ENCODE measurements at regions not wholly inside any gene's neighbourhood (a gene's known extent, or its start where the extent isn't known, plus 50 kb on each side); places are given as distances from the start of the nearest gene placed in this dataset.
"Not testable (repeated sequence)": the region's sequence is repeated elsewhere in the genome, so short reads cannot be mapped to it uniquely, and the experiment has no call there.

DNA sequence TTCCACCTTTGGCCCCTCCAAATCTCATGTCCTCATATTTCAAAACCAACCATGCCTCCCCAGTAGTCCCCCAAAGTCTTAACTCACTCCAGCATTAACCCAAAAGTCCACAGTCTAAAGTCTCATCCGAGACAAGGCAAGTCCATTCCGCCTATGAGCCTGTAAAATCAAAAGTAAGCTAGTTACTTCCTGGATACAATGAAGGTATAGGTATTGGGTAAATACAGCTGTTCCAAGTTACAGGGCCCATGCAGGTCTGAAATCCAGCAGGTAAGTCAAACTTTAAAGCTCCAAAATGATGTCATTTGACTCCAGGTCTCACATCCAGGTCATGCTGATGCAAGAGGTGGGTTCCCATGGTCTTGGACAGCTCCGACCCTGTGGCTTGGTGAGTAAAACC is 1640.1 kb upstream of the LRRTM3 start:
- TF ChIP-seq, protein P1, sequence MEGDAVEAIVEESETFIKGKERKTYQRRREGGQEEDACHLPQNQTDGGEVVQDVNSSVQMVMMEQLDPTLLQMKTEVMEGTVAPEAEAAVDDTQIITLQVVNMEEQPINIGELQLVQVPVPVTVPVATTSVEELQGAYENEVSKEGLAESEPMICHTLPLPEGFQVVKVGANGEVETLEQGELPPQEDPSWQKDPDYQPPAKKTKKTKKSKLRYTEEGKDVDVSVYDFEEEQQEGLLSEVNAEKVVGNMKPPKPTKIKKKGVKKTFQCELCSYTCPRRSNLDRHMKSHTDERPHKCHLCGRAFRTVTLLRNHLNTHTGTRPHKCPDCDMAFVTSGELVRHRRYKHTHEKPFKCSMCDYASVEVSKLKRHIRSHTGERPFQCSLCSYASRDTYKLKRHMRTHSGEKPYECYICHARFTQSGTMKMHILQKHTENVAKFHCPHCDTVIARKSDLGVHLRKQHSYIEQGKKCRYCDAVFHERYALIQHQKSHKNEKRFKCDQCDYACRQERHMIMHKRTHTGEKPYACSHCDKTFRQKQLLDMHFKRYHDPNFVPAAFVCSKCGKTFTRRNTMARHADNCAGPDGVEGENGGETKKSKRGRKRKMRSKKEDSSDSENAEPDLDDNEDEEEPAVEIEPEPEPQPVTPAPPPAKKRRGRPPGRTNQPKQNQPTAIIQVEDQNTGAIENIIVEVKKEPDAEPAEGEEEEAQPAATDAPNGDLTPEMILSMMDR (IDR thresholded peaks at IDR 0.05; ENCODE audit: poor library complexity): not testable (repeated sequence)
- TF ChIP-seq EZH2 (IDR thresholded peaks at IDR 0.05; ENCODE audit: borderline replicate concordance): not testable (repeated sequence)

All from hepatocyte (in vitro differentiated cells).